GM19239 (cell line): ENCODE measurements at regions not wholly inside any gene's neighbourhood (a gene's known extent, or its start where the extent isn't known, plus 50 kb on each side); places are given as distances from the start of the nearest gene placed in this dataset.
"Not testable (repeated sequence)": the region's sequence is repeated elsewhere in the genome, so short reads cannot be mapped to it uniquely, and the experiment has no call there.

Source experiments
- DNase-seq: peaks from one replicate; pipeline ENCODE4 v3.0.0; 2011; ENCODE audit warnings: low spot score; ENCODE audit not compliant: insufficient read length
- FAIRE-seq: peaks from 2 replicates; lab custom pipeline; 2011; peaks lifted over from hg19 to GRCh38; lab: Jason Lieb, UNC

GRCh38 chr3:193800138-193801043, 207.4 kb downstream of the OPA1 start:
- FAIRE-seq = no peak
- DNase-seq = no peak

- no peak for FAIRE-seq
- DNase-seq = no peak
Measured at GRCh38 chr3:193801097-193801496, 208.1 kb downstream of the OPA1 start.

GRCh38 chr3:193803288-193803687, 210.3 kb downstream of the OPA1 start:
- DNase-seq (no peak), FAIRE-seq (no peak)

- FAIRE-seq (no peak), DNase-seq (no peak)
Measured at GRCh38 chr3:193805448-193805847, 212.4 kb downstream of the OPA1 start.

GRCh38 chr3:193808317-193808716, 215.3 kb downstream of the OPA1 start:
- FAIRE-seq = no peak
- no peak for DNase-seq

GRCh38 chr3:193809106-193809505, 216.1 kb downstream of the OPA1 start:
- DNase-seq (no peak), FAIRE-seq (no peak)

- no peak for DNase-seq
- no peak for FAIRE-seq
Measured at GRCh38 chr3:193812078-193812725, 219.2 kb downstream of the OPA1 start.

GRCh38 chr3:193812791-193813500, 219.9 kb downstream of the OPA1 start:
- no peak for FAIRE-seq
- no peak for DNase-seq

GRCh38 chr3:193813501-193813830, 220.5 kb downstream of the OPA1 start:
- no peak for DNase-seq

GRCh38 chr3:193814166-193814892, 221.3 kb downstream of the OPA1 start:
- FAIRE-seq (no peak), DNase-seq (no peak)

More at GRCh38 chr3:193813501-193813830, 220.5 kb downstream of the OPA1 start:
- FAIRE-seq = no peak

- DNase-seq (no peak), FAIRE-seq (no peak)
Measured at GRCh38 chr3:193815246-193816027, 222.4 kb downstream of the OPA1 start.

- no peak for FAIRE-seq
- DNase-seq = no peak
Measured at GRCh38 chr3:193816028-193816395, 223.0 kb downstream of the OPA1 start.

- DNase-seq (no peak), FAIRE-seq (no peak)
Measured at GRCh38 chr3:193816656-193817311, 223.8 kb downstream of the OPA1 start.

- DNase-seq (no peak), FAIRE-seq (no peak)
Measured at GRCh38 chr3:193819117-193820010, 226.4 kb downstream of the OPA1 start.

GRCh38 chr3:193821151-193821668, 228.2 kb downstream of the OPA1 start:
- DNase-seq (no peak), FAIRE-seq (no peak)

- DNase-seq (no peak), FAIRE-seq (no peak)
Measured at GRCh38 chr3:193822492-193823212, 229.6 kb downstream of the OPA1 start.

- DNase-seq, FAIRE-seq: not testable (repeated sequence)
Measured at GRCh38 chr3:193823213-193823605, 230.2 kb downstream of the OPA1 start.
